ENCODE measurements at regions not wholly inside any gene's neighbourhood (a gene's known extent, or its start where the extent isn't known, plus 50 kb on each side); places are given as distances from the start of the nearest gene placed in this dataset.

DNA sequence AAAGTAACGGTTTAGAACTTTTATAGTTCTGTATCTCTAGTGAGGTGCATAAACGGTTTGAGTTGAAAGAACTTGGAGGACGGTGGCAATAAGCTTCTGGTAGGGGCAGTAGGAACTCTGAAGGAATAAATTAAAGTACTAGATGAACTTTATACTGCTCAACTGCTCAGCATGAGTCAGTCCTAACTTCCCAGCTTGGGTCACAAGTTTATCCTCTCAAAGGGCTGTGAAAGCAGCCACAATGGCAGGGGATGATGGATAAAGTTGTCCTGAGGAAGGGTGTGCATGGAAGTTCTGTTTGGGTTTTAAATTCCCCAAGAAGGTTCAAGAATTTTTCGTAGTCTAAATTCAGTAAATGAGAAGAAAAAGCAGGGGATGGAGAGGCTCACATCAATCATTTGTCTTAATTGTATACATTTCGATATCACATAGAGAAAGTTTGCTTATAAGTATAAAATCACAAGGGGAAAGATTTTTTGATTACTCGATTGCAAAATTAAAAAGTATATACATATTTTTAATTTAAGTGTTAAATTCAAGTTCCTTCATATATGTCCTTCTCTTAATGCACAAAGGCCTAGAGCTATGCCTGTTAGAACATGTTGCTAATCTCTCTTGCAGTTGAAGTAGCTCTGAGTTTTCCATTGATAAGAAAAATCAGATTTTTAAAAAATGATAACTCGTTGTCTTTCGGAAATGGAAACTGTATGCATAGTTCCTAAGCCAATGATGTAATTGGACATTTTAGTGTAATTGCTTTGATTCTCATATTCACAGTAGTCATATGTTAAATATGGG lies 55.3 kb upstream of the JAG1 start:
- TF ChIP-seq, protein P1, sequence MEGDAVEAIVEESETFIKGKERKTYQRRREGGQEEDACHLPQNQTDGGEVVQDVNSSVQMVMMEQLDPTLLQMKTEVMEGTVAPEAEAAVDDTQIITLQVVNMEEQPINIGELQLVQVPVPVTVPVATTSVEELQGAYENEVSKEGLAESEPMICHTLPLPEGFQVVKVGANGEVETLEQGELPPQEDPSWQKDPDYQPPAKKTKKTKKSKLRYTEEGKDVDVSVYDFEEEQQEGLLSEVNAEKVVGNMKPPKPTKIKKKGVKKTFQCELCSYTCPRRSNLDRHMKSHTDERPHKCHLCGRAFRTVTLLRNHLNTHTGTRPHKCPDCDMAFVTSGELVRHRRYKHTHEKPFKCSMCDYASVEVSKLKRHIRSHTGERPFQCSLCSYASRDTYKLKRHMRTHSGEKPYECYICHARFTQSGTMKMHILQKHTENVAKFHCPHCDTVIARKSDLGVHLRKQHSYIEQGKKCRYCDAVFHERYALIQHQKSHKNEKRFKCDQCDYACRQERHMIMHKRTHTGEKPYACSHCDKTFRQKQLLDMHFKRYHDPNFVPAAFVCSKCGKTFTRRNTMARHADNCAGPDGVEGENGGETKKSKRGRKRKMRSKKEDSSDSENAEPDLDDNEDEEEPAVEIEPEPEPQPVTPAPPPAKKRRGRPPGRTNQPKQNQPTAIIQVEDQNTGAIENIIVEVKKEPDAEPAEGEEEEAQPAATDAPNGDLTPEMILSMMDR (IDR thresholded peaks at IDR 0.05): no peak
- TF ChIP-seq POLR2AphosphoS5 (IDR thresholded peaks at IDR 0.05) (no peak), POLR2A (IDR thresholded peaks at IDR 0.05) (no peak)

All from sigmoid colon (tissue), 4 donors.